HG03135 (cell line): ENCODE measurements at regions not wholly inside any gene's neighbourhood (a gene's known extent, or its start where the extent isn't known, plus 50 kb on each side); places are given as distances from the start of the nearest gene placed in this dataset.

Experiments
- ATAC-seq: cut with Tn5 transposase; IDR thresholded peaks from one replicate; pipeline ENCODE4 v1.9.1; 2021; ENCODE audit warnings: mild to moderate bottlenecking, moderate library complexity; ENCODE audit not compliant: unreplicated experiment

GRCh38 chr15:99507504-99508310 is 58.1 kb upstream of the MEF2A start:
- ATAC-seq = peak; percentile 31

- ATAC-seq = no peak
Measured at GRCh38 chr15:99508311-99508645, 57.5 kb upstream of the MEF2A start.

- ATAC-seq = no peak
Measured at GRCh38 chr15:99508852-99509251, 56.9 kb upstream of the MEF2A start.

GRCh38 chr15:99509686-99510461 is 55.9 kb upstream of the MEF2A start:
- ATAC-seq = no peak

GRCh38 chr15:99511531-99511865 is 54.3 kb upstream of the MEF2A start:
- no peak for ATAC-seq

- peak; percentile 65 for ATAC-seq
Measured at GRCh38 chr15:99511866-99512661, 53.7 kb upstream of the MEF2A start.

GRCh38 chr15:99514306-99514705 is 51.5 kb upstream of the MEF2A start:
- ATAC-seq = no peak
